GM06990 (cell line): ENCODE measurements at regions not wholly inside any gene's neighbourhood (a gene's known extent, or its start where the extent isn't known, plus 50 kb on each side); places are given as distances from the start of the nearest gene placed in this dataset.

ENCODE experiments used
- DNase-seq: peaks from one replicate; pipeline ENCODE4 v3.0.0-alpha.2; 2011; ENCODE audit not compliant: insufficient read length; ENCODE audit errors: extremely low read depth
- H3K27me3 ChIP-seq: replicated peaks from 2 replicates; pipeline ENCODE4 v1.6.0; 2011; ENCODE audit warnings: low read length; ENCODE audit not compliant: control insufficient read depth, insufficient read depth
- H3K36me3 ChIP-seq: 2 replicates; pipeline ENCODE4 v1.5.1; 2011; ENCODE audit warnings: low read length; ENCODE audit not compliant: control insufficient read depth, insufficient read depth
- H3K4me3 ChIP-seq: replicated peaks from 2 replicates; pipeline ENCODE4 v1.5.1; 2011; ENCODE audit warnings: low read depth, mild to moderate bottlenecking, control low read depth, low read length
- CTCF ChIP-seq: IDR thresholded peaks from 2 replicates; pipeline ENCODE4 v1.5.1; 2011; ENCODE audit warnings: low read length, control low read depth, mild to moderate bottlenecking, inconsistent platforms; ENCODE audit not compliant: insufficient read depth, poor library complexity, severe bottlenecking

GRCh38 chr22:22359465-22359864, 114.9 kb downstream of the VPREB1 start:
- TF ChIP-seq CTCF, result no peak
- Histone ChIP-seq H3K36me3 (no peaks in the 10 kb centered on the region), H3K27me3 (no peaks in the 10 kb centered on the region; the same call in 1 of the 2 replicates), H3K4me3 (no peak overlapping the region)
- no peak for DNase-seq

- H3K4me3 ChIP-seq, result no peak overlapping the region
- DNase-seq, result no peak
- no peaks in the 10 kb centered on the region; the same call in 1 of the 2 replicates for H3K27me3 ChIP-seq
- TF ChIP-seq CTCF, result no peak
- H3K36me3 ChIP-seq, result no peaks in the 10 kb centered on the region
Observed at GRCh38 chr22:22360014-22360413, 115.4 kb downstream of the VPREB1 start.

GRCh38 chr22:22362311-22362710, 117.7 kb downstream of the VPREB1 start:
- no peaks in the 10 kb centered on the region; the same call in 1 of the 2 replicates for H3K27me3 ChIP-seq
- H3K4me3 ChIP-seq, result no peak overlapping the region
- DNase-seq, result no peak
- no peaks in the 10 kb centered on the region for H3K36me3 ChIP-seq
- TF ChIP-seq CTCF, result no peak

GRCh38 chr22:22362936-22363335, 118.3 kb downstream of the VPREB1 start:
- Histone ChIP-seq H3K36me3 (no peaks in the 10 kb centered on the region), H3K27me3 (no peaks in the 10 kb centered on the region; the same call in 1 of the 2 replicates), H3K4me3 (no peak overlapping the region)
- TF ChIP-seq CTCF, result no peak
- no peak for DNase-seq

- Histone ChIP-seq H3K4me3 (no peak overlapping the region), H3K27me3 (no peaks in the 10 kb centered on the region; the same call in 1 of the 2 replicates), H3K36me3 (no peaks in the 10 kb centered on the region)
- no peak for DNase-seq
- no peak for TF ChIP-seq CTCF
Observed at GRCh38 chr22:22364207-22364606, 119.6 kb downstream of the VPREB1 start.

GRCh38 chr22:22366537-22366936, 122.0 kb downstream of the VPREB1 start:
- DNase-seq, result no peak
- TF ChIP-seq CTCF, result no peak
- Histone ChIP-seq H3K36me3 (no peaks in the 10 kb centered on the region), H3K4me3 (no peak overlapping the region), H3K27me3 (no peaks in the 10 kb centered on the region; the same call in 1 of the 2 replicates)
